ENCODE measurements at regions not wholly inside any gene's neighbourhood (a gene's known extent, or its start where the extent isn't known, plus 50 kb on each side); places are given as distances from the start of the nearest gene placed in this dataset.

DNA sequence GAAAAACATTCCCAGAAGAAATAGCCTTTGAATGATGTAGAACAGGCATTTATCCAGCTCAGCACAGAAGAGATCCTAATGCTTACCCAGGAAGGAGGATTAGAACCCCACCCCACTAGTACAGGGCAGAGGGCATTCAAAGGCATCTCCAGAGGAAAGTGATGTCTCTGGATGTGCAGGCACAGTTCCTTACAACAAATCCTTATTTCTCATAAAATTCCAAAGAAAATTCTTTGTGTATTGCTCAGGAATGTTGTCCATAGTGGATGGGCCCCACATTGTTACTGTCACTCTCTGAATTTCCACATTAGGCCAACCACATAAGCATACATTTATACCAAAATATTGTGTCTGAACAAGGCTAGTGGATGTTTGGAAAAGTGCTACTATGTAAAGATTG is 243.0 kb downstream of the ADRA2A start:
- no peak overlapping the region for H3K14ac ChIP-seq (replicated peaks; ENCODE audit: low read depth, low read length)
- no peak overlapping the region for H2BK15ac ChIP-seq (ENCODE audit: low read depth, low read length)
- POLR2A ChIA-PET (ENCODE audit: unreplicated experiment), result no interaction called here
- H3K36me3 ChIP-seq (ENCODE audit: control insufficient read depth, insufficient read depth, low read length), result no peaks in the 10 kb centered on the region
- DNase-seq (no peak), ATAC-seq (ENCODE audit: low read depth) (no peak)
- no peak overlapping the region for H3K27ac ChIP-seq (ENCODE audit: insufficient read depth, low read length)
- no peak overlapping the region for H3K18ac ChIP-seq (ENCODE audit: low read depth, low read length)
- H4K91ac ChIP-seq (ENCODE audit: insufficient read depth, low read depth, low read length), result no peak overlapping the region
- no peak overlapping the region for H4K8ac ChIP-seq (ENCODE audit: low read depth in 2 of 2, low read length in 2 of 2)
- H2BK120ac ChIP-seq (ENCODE audit: low read depth, low read length), result no peak overlapping the region
- TF ChIP-seq RCOR1 (IDR thresholded peaks at IDR 0.05; ENCODE audit: insufficient replicate concordance, low read length) (no peak), RAD21 (IDR thresholded peaks at IDR 0.05; ENCODE audit: low read length) (no peak), MAFK (IDR thresholded peaks at IDR 0.05; ENCODE audit: low read depth, low read length) (no peak), NFE2L2 (IDR thresholded peaks at IDR 0.05; ENCODE audit: low read depth, low read length) (no peak), RFX5 (IDR thresholded peaks at IDR 0.05; ENCODE audit: low read depth, low read length) (no peak), FOS (IDR thresholded peaks at IDR 0.05; ENCODE audit: low read depth, low read length) (no peak), SMC3 (IDR thresholded peaks at IDR 0.05; ENCODE audit: low read depth, low read length) (no peak), MXI1 (IDR thresholded peaks at IDR 0.05; ENCODE audit: borderline replicate concordance, low read depth, low read length) (no peak), CEBPB (IDR thresholded peaks at IDR 0.05; ENCODE audit: low read depth, low read length) (no peak), BHLHE40 (IDR thresholded peaks at IDR 0.05; ENCODE audit: low read depth, low read length) (no peak), CHD1 (IDR thresholded peaks at IDR 0.05; ENCODE audit: low read depth, low read length) (no peak), POLR2A (IDR thresholded peaks at IDR 0.05; ENCODE audit: low read depth, low read length) (no peak), MAZ (IDR thresholded peaks at IDR 0.05; ENCODE audit: borderline replicate concordance, low read depth, low read length) (no peak)
- TF ChIP-seq, protein P1, sequence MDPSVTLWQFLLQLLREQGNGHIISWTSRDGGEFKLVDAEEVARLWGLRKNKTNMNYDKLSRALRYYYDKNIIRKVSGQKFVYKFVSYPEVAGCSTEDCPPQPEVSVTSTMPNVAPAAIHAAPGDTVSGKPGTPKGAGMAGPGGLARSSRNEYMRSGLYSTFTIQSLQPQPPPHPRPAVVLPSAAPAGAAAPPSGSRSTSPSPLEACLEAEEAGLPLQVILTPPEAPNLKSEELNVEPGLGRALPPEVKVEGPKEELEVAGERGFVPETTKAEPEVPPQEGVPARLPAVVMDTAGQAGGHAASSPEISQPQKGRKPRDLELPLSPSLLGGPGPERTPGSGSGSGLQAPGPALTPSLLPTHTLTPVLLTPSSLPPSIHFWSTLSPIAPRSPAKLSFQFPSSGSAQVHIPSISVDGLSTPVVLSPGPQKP (IDR thresholded peaks at IDR 0.05; ENCODE audit: borderline replicate concordance, low read depth, low read length), result no peak
- TF ChIP-seq, protein P2, sequence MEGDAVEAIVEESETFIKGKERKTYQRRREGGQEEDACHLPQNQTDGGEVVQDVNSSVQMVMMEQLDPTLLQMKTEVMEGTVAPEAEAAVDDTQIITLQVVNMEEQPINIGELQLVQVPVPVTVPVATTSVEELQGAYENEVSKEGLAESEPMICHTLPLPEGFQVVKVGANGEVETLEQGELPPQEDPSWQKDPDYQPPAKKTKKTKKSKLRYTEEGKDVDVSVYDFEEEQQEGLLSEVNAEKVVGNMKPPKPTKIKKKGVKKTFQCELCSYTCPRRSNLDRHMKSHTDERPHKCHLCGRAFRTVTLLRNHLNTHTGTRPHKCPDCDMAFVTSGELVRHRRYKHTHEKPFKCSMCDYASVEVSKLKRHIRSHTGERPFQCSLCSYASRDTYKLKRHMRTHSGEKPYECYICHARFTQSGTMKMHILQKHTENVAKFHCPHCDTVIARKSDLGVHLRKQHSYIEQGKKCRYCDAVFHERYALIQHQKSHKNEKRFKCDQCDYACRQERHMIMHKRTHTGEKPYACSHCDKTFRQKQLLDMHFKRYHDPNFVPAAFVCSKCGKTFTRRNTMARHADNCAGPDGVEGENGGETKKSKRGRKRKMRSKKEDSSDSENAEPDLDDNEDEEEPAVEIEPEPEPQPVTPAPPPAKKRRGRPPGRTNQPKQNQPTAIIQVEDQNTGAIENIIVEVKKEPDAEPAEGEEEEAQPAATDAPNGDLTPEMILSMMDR (conservative IDR thresholded peaks at IDR 0.05; ENCODE audit: low read depth, low read length), result no peak
- TF ChIP-seq, protein P3, sequence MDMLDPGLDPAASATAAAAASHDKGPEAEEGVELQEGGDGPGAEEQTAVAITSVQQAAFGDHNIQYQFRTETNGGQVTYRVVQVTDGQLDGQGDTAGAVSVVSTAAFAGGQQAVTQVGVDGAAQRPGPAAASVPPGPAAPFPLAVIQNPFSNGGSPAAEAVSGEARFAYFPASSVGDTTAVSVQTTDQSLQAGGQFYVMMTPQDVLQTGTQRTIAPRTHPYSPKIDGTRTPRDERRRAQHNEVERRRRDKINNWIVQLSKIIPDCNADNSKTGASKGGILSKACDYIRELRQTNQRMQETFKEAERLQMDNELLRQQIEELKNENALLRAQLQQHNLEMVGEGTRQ (IDR thresholded peaks at IDR 0.05; ENCODE audit: low read depth, low read length), result no peak
- no peak overlapping the region for H3K4me2 ChIP-seq (ENCODE audit: low read depth, low read length)
- no peak overlapping the region for H2BK20ac ChIP-seq (ENCODE audit: low read depth, low read length)
- H2AFZ ChIP-seq (replicated peaks; ENCODE audit: low read length, poor library complexity), result no peak overlapping the region
- no peaks in the 10 kb centered on the region for H3K4me1 ChIP-seq (ENCODE audit: control insufficient read depth, insufficient read depth, low read length)
- no peak overlapping the region for H3K23ac ChIP-seq (ENCODE audit: low read depth, low read length)
- no peak overlapping the region for H2BK5ac ChIP-seq (ENCODE audit: low read depth, low read length, poor library complexity, severe bottlenecking)
- intact Hi-C loops (cut with micrococcal nuclease) (no loop called here), in situ Hi-C loops (cut with MboI; ENCODE audit: low sequenced_read_pairs) (no loop called here), dilution Hi-C loops (cut with HindIII; ENCODE audit: low sequenced_read_pairs, unreplicated experiment) (no loop called here)
- H3K9me3 ChIP-seq (ENCODE audit: control insufficient read depth, insufficient read depth, low read length), result peaks cover 9% of the 10 kb centered on the region
- no peak overlapping the region for H4K5ac ChIP-seq (ENCODE audit: low read depth, low read length)
- CTCF ChIA-PET, result no interaction called here
- H4K20me1 ChIP-seq (ENCODE audit: insufficient read depth, low read length), result no peaks in the 10 kb centered on the region
- no peak overlapping the region for H3K56ac ChIP-seq (ENCODE audit: extremely low read depth, insufficient read depth, low read length)
- no peaks in the 10 kb centered on the region for H3K27me3 ChIP-seq (ENCODE audit: control insufficient read depth, insufficient read depth, low read length)
- H3K9me1 ChIP-seq (ENCODE audit: insufficient read depth, low read length), result no peaks in the 10 kb centered on the region
- H3K4ac ChIP-seq (ENCODE audit: low read depth, low read length), result no peak overlapping the region
- H3K79me1 ChIP-seq (ENCODE audit: low read depth in 1 of 2, low read length in 2 of 2), result no peaks in the 10 kb centered on the region
- no TSS peak for BruUV-seq (replicated peaks)
- no peak overlapping the region for H2AK9ac ChIP-seq (replicated peaks; ENCODE audit: low read depth, low read length, poor library complexity)
- no peak overlapping the region for H3K4me3 ChIP-seq (ENCODE audit: insufficient read depth, low read depth, low read length)
- no peak overlapping the region for H2AK5ac ChIP-seq (ENCODE audit: low read depth, low read length)
- H3K9ac ChIP-seq (ENCODE audit: low read depth, low read length), result no peak overlapping the region
